ENCODE measurements at regions not wholly inside any gene's neighbourhood (a gene's known extent, or its start where the extent isn't known, plus 50 kb on each side); places are given as distances from the start of the nearest gene placed in this dataset.

GRCh38 chr13:19305434-19305833, 123.8 kb upstream of the TUBA3C start:
- H3K4me2 ChIP-seq (ENCODE audit: low read depth, low read length), result no peak overlapping the region
- H3K56ac ChIP-seq (ENCODE audit: extremely low read depth, insufficient read depth, low read length), result no peak overlapping the region
- ATAC-seq (ENCODE audit: low read depth), result no peak
- no TSS peak for BruUV-seq (replicated peaks)
- no peak overlapping the region for H2BK5ac ChIP-seq (ENCODE audit: low read depth, low read length, poor library complexity, severe bottlenecking)
- ChIA-PET POLR2A (ENCODE audit: unreplicated experiment) (no interaction called here), CTCF (no interaction called here)
- H3K9ac ChIP-seq (ENCODE audit: low read depth, low read length), result no peak overlapping the region
- no peaks in the 10 kb centered on the region for H3K4me1 ChIP-seq (ENCODE audit: control insufficient read depth, insufficient read depth, low read length)
- H2AK9ac ChIP-seq (replicated peaks; ENCODE audit: low read depth, low read length, poor library complexity), result no peak overlapping the region
- no peak overlapping the region for H4K91ac ChIP-seq (ENCODE audit: insufficient read depth, low read depth, low read length)
- no peak overlapping the region for H4K5ac ChIP-seq (ENCODE audit: low read depth, low read length)
- H2AK5ac ChIP-seq (ENCODE audit: low read depth, low read length), result no peak overlapping the region
- H3K14ac ChIP-seq (replicated peaks; ENCODE audit: low read depth, low read length), result no peak overlapping the region
- no peaks in the 10 kb centered on the region for H3K9me1 ChIP-seq (ENCODE audit: insufficient read depth, low read length)
- dilution Hi-C loops (cut with HindIII; ENCODE audit: low sequenced_read_pairs, unreplicated experiment) (no loop called here), in situ Hi-C loops (cut with MboI; ENCODE audit: low sequenced_read_pairs) (no loop called here), intact Hi-C loops (cut with micrococcal nuclease) (no loop called here)
- WGBS, 2 experiments (ENCODE audit: extremely low coverage in 2 of 2, insufficient read length in 1 of 2), result 76% methylated on average over 4 of the region's 17 CpGs; no CpG with 5 or more reads in 1 of the 2 experiments
- no peak overlapping the region for H3K4me3 ChIP-seq (ENCODE audit: insufficient read depth, low read depth, low read length)
- no peaks in the 10 kb centered on the region for H3K36me3 ChIP-seq (ENCODE audit: control insufficient read depth, insufficient read depth, low read length)
- H3K79me1 ChIP-seq (ENCODE audit: low read depth in 1 of 2, low read length in 2 of 2), result no peaks in the 10 kb centered on the region
- no peak for TF ChIP-seq RAD21 (IDR thresholded peaks at IDR 0.05; ENCODE audit: low read length)
- TF ChIP-seq FOS (IDR thresholded peaks at IDR 0.05; ENCODE audit: low read depth, low read length), result no peak
- no peak for TF ChIP-seq MAFK (IDR thresholded peaks at IDR 0.05; ENCODE audit: low read depth, low read length)
- TF ChIP-seq POLR2A (IDR thresholded peaks at IDR 0.05; ENCODE audit: low read depth, low read length), result no peak
- TF ChIP-seq CEBPB (IDR thresholded peaks at IDR 0.05; ENCODE audit: low read depth, low read length), result no peak
- TF ChIP-seq, protein P1, sequence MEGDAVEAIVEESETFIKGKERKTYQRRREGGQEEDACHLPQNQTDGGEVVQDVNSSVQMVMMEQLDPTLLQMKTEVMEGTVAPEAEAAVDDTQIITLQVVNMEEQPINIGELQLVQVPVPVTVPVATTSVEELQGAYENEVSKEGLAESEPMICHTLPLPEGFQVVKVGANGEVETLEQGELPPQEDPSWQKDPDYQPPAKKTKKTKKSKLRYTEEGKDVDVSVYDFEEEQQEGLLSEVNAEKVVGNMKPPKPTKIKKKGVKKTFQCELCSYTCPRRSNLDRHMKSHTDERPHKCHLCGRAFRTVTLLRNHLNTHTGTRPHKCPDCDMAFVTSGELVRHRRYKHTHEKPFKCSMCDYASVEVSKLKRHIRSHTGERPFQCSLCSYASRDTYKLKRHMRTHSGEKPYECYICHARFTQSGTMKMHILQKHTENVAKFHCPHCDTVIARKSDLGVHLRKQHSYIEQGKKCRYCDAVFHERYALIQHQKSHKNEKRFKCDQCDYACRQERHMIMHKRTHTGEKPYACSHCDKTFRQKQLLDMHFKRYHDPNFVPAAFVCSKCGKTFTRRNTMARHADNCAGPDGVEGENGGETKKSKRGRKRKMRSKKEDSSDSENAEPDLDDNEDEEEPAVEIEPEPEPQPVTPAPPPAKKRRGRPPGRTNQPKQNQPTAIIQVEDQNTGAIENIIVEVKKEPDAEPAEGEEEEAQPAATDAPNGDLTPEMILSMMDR (conservative IDR thresholded peaks at IDR 0.05; ENCODE audit: low read depth, low read length), result no peak
- no peak for TF ChIP-seq MXI1 (IDR thresholded peaks at IDR 0.05; ENCODE audit: borderline replicate concordance, low read depth, low read length)
- no peak for TF ChIP-seq ELK1 (IDR thresholded peaks at IDR 0.05; ENCODE audit: borderline replicate concordance, low read depth, low read length)
- TF ChIP-seq BHLHE40 (IDR thresholded peaks at IDR 0.05; ENCODE audit: low read depth, low read length), result no peak
- TF ChIP-seq, protein P2, sequence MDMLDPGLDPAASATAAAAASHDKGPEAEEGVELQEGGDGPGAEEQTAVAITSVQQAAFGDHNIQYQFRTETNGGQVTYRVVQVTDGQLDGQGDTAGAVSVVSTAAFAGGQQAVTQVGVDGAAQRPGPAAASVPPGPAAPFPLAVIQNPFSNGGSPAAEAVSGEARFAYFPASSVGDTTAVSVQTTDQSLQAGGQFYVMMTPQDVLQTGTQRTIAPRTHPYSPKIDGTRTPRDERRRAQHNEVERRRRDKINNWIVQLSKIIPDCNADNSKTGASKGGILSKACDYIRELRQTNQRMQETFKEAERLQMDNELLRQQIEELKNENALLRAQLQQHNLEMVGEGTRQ (IDR thresholded peaks at IDR 0.05; ENCODE audit: low read depth, low read length), result no peak
- TF ChIP-seq CHD1 (IDR thresholded peaks at IDR 0.05; ENCODE audit: low read depth, low read length), result no peak
- no peak for TF ChIP-seq SMC3 (IDR thresholded peaks at IDR 0.05; ENCODE audit: low read depth, low read length)
- TF ChIP-seq MAZ (IDR thresholded peaks at IDR 0.05; ENCODE audit: borderline replicate concordance, low read depth, low read length), result no peak
- TF ChIP-seq RFX5 (IDR thresholded peaks at IDR 0.05; ENCODE audit: low read depth, low read length), result no peak
- TF ChIP-seq RCOR1 (IDR thresholded peaks at IDR 0.05; ENCODE audit: insufficient replicate concordance, low read length), result no peak
- TF ChIP-seq NFE2L2 (IDR thresholded peaks at IDR 0.05; ENCODE audit: low read depth, low read length), result no peak
- DNase-seq, result no peak
- no peak overlapping the region for H3K18ac ChIP-seq (ENCODE audit: low read depth, low read length)
- peaks cover 6% of the 10 kb centered on the region; the same call in 1 of the 2 replicates for H3K9me3 ChIP-seq (ENCODE audit: control insufficient read depth, insufficient read depth, low read length)
- no peak overlapping the region for H3K27ac ChIP-seq (ENCODE audit: insufficient read depth, low read length)
- H3K23ac ChIP-seq (ENCODE audit: low read depth, low read length), result no peak overlapping the region
- no peak overlapping the region for H2AFZ ChIP-seq (replicated peaks; ENCODE audit: low read length, poor library complexity)
- no peak overlapping the region for H2BK20ac ChIP-seq (ENCODE audit: low read depth, low read length)
- no peak overlapping the region for H4K8ac ChIP-seq (ENCODE audit: low read depth in 2 of 2, low read length in 2 of 2)
- no peak overlapping the region for H3K4ac ChIP-seq (ENCODE audit: low read depth, low read length)
- H2BK15ac ChIP-seq (ENCODE audit: low read depth, low read length), result no peak overlapping the region
- H2BK120ac ChIP-seq (ENCODE audit: low read depth, low read length), result no peak overlapping the region
- no peaks in the 10 kb centered on the region for H3K27me3 ChIP-seq (ENCODE audit: control insufficient read depth, insufficient read depth, low read length)
- no peaks in the 10 kb centered on the region for H4K20me1 ChIP-seq (ENCODE audit: insufficient read depth, low read length)

All from IMR-90 (cell line).